HepG2 (cell line): ENCODE measurements at regions not wholly inside any gene's neighbourhood (a gene's known extent, or its start where the extent isn't known, plus 50 kb on each side); places are given as distances from the start of the nearest gene placed in this dataset.

Source experiments
- ATAC-seq: fragments of 200-7000 bp; cut with Tn5 transposase; 3 replicates; pipeline ENCODE4 v1.9.1; 2020; ENCODE audit warnings: mild to moderate bottlenecking, moderate library complexity
- BruUV-seq: library from RNA; stranded (reverse); fragments of 400-500 nt; replicated peaks from 2 replicates; lab custom pipeline; 2021; lab: Mats Ljungman, UMichigan
- CTCF ChIA-PET: fragments of 300-600 bp; formaldehyde crosslinking; extraction: SDS; loops from one replicate; lab custom pipeline; 2021; ENCODE audit warnings: low total read pairs, inconsistent platforms, low intra/inter-chr PET ratio; lab: Yijun Ruan, JAX
- POLR2A ChIA-PET: fragments of 350-600 bp; sonication (Branson Sonifier 250); formaldehyde crosslinking; loops from one replicate; lab custom pipeline; 2020; ENCODE audit warnings: antibody characterized with exemption, inconsistent platforms; lab: Yijun Ruan, JAX
- DNase-seq: peaks from one replicate; pipeline ENCODE4 v3.0.0-alpha.2; 2015; ENCODE audit warnings: low spot score
- FAIRE-seq: peaks from 3 replicates; lab custom pipeline; 2011; peaks lifted over from hg19 to GRCh38; lab: Jason Lieb, UNC
- H2AFZ ChIP-seq: one replicate; pipeline ENCODE4 v1.6.1; 2011; ENCODE audit warnings: low read length, inconsistent platforms
- H3K27ac ChIP-seq: fragments of 300-600 bp; 3 replicates; pipeline ENCODE4 v1.8.0; 2011; ENCODE audit warnings: mixed run types, mild to moderate bottlenecking, mixed read lengths, low read length, inconsistent platforms; ENCODE audit not compliant: insufficient read depth; ENCODE audit errors: extremely low read length
- H3K27me3 ChIP-seq, 2 experiments: fragments of 200-600 bp in 1 of 2; 2 replicates in 1 of 2; 3 replicates in 1 of 2; pipeline versions ENCODE4 v1.6.0 to v1.8.0; 2011; ENCODE audit warnings: low read length in 2 of 2, mild to moderate bottlenecking in 2 of 2, moderate library complexity in 2 of 2, inconsistent platforms in 1 of 2; ENCODE audit not compliant: insufficient read depth in 2 of 2, control insufficient read depth in 1 of 2
- H3K36me3 ChIP-seq, 2 experiments: fragments of 200-600 bp in 1 of 2; replicated peaks in 1 of 2; 2 replicates in 1 of 2; 3 replicates in 1 of 2; pipeline versions ENCODE4 v1.5.1 to v1.8.0; 2011; ENCODE audit warnings: low read length in 2 of 2, inconsistent platforms in 1 of 2; ENCODE audit not compliant: insufficient read depth in 2 of 2, control insufficient read depth in 1 of 2
- H3K4me1 ChIP-seq: 2 replicates; pipeline ENCODE4 v1.5.1; 2012; ENCODE audit warnings: low read length, inconsistent platforms; ENCODE audit not compliant: insufficient read depth
- H3K4me2 ChIP-seq: 2 replicates; pipeline ENCODE4 v1.6.0; 2011; ENCODE audit warnings: low read depth, low read length, inconsistent platforms
- H3K4me3 ChIP-seq, 3 experiments: fragments of 200-600 bp in 1 of 3; sonication (generic), shearing (Covaris generic) in 1 of 3; replicated peaks in 1 of 3; 2 replicates each; pipeline ENCODE4 v1.5.1; 2011 to 2016; ENCODE audit warnings: low read length in 3 of 3, inconsistent platforms in 2 of 3, low read depth in 2 of 3, mild to moderate bottlenecking in 2 of 3, control low read depth in 1 of 3, mixed read lengths in 1 of 3; ENCODE audit not compliant: insufficient read depth in 1 of 3
- H3K79me2 ChIP-seq: one replicate; pipeline ENCODE4 v1.6.1; 2011; ENCODE audit warnings: low read length, inconsistent platforms; ENCODE audit not compliant: insufficient read depth
- H3K9ac ChIP-seq: 2 replicates; pipeline ENCODE4 v1.6.0; 2011; ENCODE audit warnings: mild to moderate bottlenecking, low read depth, low read length, inconsistent platforms; ENCODE audit not compliant: insufficient read depth
- H3K9me3 ChIP-seq: 2 replicates; pipeline ENCODE4 v1.5.1; 2012; ENCODE audit warnings: mild to moderate bottlenecking, low read length
- H4K20me1 ChIP-seq: 2 replicates; pipeline ENCODE4 v1.6.0; 2011; ENCODE audit warnings: inconsistent platforms, mild to moderate bottlenecking, low read length, moderate library complexity; ENCODE audit not compliant: insufficient read depth
- AKAP8 ChIP-seq: sonication (generic); formaldehyde crosslinking; IDR thresholded peaks from 2 replicates; pipeline ENCODE4 v1.5.1; 2020; ENCODE audit warnings: mild to moderate bottlenecking, missing genetic modification reagents
- AKNA ChIP-seq: sonication (generic); formaldehyde crosslinking; IDR thresholded peaks from 2 replicates; pipeline ENCODE4 v1.4.0; 2020; ENCODE audit warnings: missing genetic modification reagents, borderline replicate concordance
- HINFP ChIP-seq: sonication (generic); formaldehyde crosslinking; IDR thresholded peaks from 2 replicates; pipeline ENCODE4 v1.4.0; 2020; ENCODE audit warnings: low read depth, mild to moderate bottlenecking, missing genetic modification reagents
- HMG20A ChIP-seq: IDR thresholded peaks from 2 replicates; pipeline ENCODE4 v1.6.1; 2016; ENCODE audit warnings: borderline replicate concordance
- RBM39 ChIP-seq: fragments of 200-400 bp; formaldehyde crosslinking; IDR thresholded peaks from one replicate; pipeline ENCODE4 v1.6.1; 2018; ENCODE audit warnings: antibody characterized with exemption, mild to moderate bottlenecking, low read depth, low read length; ENCODE audit not compliant: poor library complexity, severe bottlenecking
- REXO4 ChIP-seq: sonication (generic); formaldehyde crosslinking; IDR thresholded peaks from 2 replicates; pipeline ENCODE4 v1.8.0; 2022; ENCODE audit warnings: missing genetic modification reagents, mild to moderate bottlenecking, borderline replicate concordance
- RXRA ChIP-seq: sonication (generic); formaldehyde crosslinking; IDR thresholded peaks from 2 replicates; pipeline ENCODE4 v1.5.1; 2020; ENCODE audit warnings: missing genetic modification reagents
- ZC3H4 ChIP-seq: sonication (generic); formaldehyde crosslinking; IDR thresholded peaks from 2 replicates; pipeline ENCODE4 v1.4.0; 2020; ENCODE audit warnings: missing genetic modification reagents, borderline replicate concordance
- ZNF280B ChIP-seq: sonication (generic); formaldehyde crosslinking; IDR thresholded peaks from 2 replicates; pipeline ENCODE4 v1.5.0; 2020; ENCODE audit warnings: missing genetic modification reagents, mild to moderate bottlenecking, borderline replicate concordance
- ZNF770 ChIP-seq: sonication (generic); formaldehyde crosslinking; IDR thresholded peaks from 2 replicates; pipeline ENCODE4 v1.5.0; 2020; ENCODE audit warnings: mild to moderate bottlenecking, missing genetic modification reagents
- ZXDC ChIP-seq: sonication (generic); formaldehyde crosslinking; IDR thresholded peaks from 2 replicates; pipeline ENCODE4 v1.5.0; 2020; ENCODE audit warnings: mild to moderate bottlenecking, missing genetic modification reagents
- WGBS: methylation state at CpG from one replicate; pipeline ENCODE4 v1.1.6; 2017; ENCODE audit warnings: low lambda C conversion rate; 5-methylcytosine and 5-hydroxymethylcytosine counted together
- in situ Hi-C: cut with HindIII; loops from 2 replicates; pipeline ENCODE4 v1.10.0; 2017; ENCODE audit warnings: low pct_unique_long_range_greater_than_20kb; ENCODE audit not compliant: extremely low pct_ligation_motif_present
- intact Hi-C: fragments of 100-400 bp; cut with micrococcal nuclease; formaldehyde crosslinking; loops from one replicate; pipeline ENCODE4 v1.10.0; 2022; ENCODE audit not compliant: unreplicated experiment

GRCh38 chr18:68056936-68057335 lies 540.4 kb upstream of the DSEL start:
- H3K9me3 ChIP-seq, result no peaks in the 10 kb centered on the region
- no peaks in the 10 kb centered on the region; a peak in 1 of 5 replicates for H3K27me3 ChIP-seq
- H3K4me2 ChIP-seq, result no peak overlapping the region
- H4K20me1 ChIP-seq, result no peaks in the 10 kb centered on the region
- intact Hi-C loops, result no loop called here
- ATAC-seq (no peak), FAIRE-seq (no peak), DNase-seq (no peak)
- H3K9ac ChIP-seq, result no peak overlapping the region
- H3K4me1 ChIP-seq, result no peaks in the 10 kb centered on the region
- ChIA-PET CTCF (no interaction called here), POLR2A (no interaction called here)
- no peaks in the 10 kb centered on the region for H3K79me2 ChIP-seq
- 2% methylated on average over 4 of the region's 4 CpGs for WGBS
- no peak overlapping the region for H3K27ac ChIP-seq
- no TSS peak for BruUV-seq
- H3K4me3 ChIP-seq, result no peak overlapping the region
- no peaks in the 10 kb centered on the region for H3K36me3 ChIP-seq
- in situ Hi-C loops, result no loop called here
- H2AFZ ChIP-seq, result no peak overlapping the region
- no peak for TF ChIP-seq AKNA (CRISPR knock-in tag)
- no peak for TF ChIP-seq REXO4 (CRISPR knock-in tag)
- no peak for TF ChIP-seq ZC3H4 (CRISPR knock-in tag)
- no peak for TF ChIP-seq ZXDC (CRISPR knock-in tag)
- no peak for TF ChIP-seq HMG20A (CRISPR knock-in tag)
- no peak for TF ChIP-seq ZNF770 (CRISPR knock-in tag)
- TF ChIP-seq AKAP8 (CRISPR knock-in tag), result no peak
- no peak for TF ChIP-seq HINFP (CRISPR knock-in tag)
- TF ChIP-seq RBM39, result no peak
- no peak for TF ChIP-seq ZNF280B (CRISPR knock-in tag)
- TF ChIP-seq RXRA (CRISPR knock-in tag), result no peak
